Heart left ventricle (tissue), 16 donors: ENCODE measurements at regions not wholly inside any gene's neighbourhood (a gene's known extent, or its start where the extent isn't known, plus 50 kb on each side); places are given as distances from the start of the nearest gene placed in this dataset.

Source experiments
- ATAC-seq, 4 donors: fragments of 200-7000 bp; cut with Tn5 transposase; one replicate each; pipeline ENCODE4 v1.9.1; 2020 to 2022; ENCODE audit warnings: moderate library complexity in 4 of 4, mild to moderate bottlenecking in 3 of 4, moderate number of reproducible peaks in 1 of 4
- DNase-seq, 5 donors: peaks; one replicate each; pipeline ENCODE4 v3.0.0-alpha.2; 2020
- H3K27ac ChIP-seq, 12 donors: fragments of 200-600 bp; sonication (generic) in 4 of 12; one replicate each; pipeline versions ENCODE4 v1.5.0 to v1.8.0; 2016 to 2022; ENCODE audit warnings: mild to moderate bottlenecking in 2 of 12
- H3K27me3 ChIP-seq, 9 donors: fragments of 200-600 bp; sonication (generic) in 2 of 9; one replicate each; pipeline versions ENCODE4 v1.5.1 to v1.8.0; 2016 to 2022; ENCODE audit warnings: mild to moderate bottlenecking in 3 of 9
- H3K36me3 ChIP-seq, 9 donors: fragments of 200-600 bp; sonication (generic) in 2 of 9; one replicate each; pipeline versions ENCODE4 v1.5.0 to v1.8.0; 2018 to 2022; ENCODE audit warnings: mild to moderate bottlenecking in 2 of 9
- H3K4me1 ChIP-seq, 12 donors: fragments of 200-600 bp; sonication (generic) in 4 of 12; one replicate each; pipeline versions ENCODE4 v1.5.0 to v1.8.0; 2016 to 2022; ENCODE audit warnings: mild to moderate bottlenecking in 3 of 12
- H3K4me3 ChIP-seq, 12 donors: fragments of 200-600 bp; sonication (generic) in 4 of 12; one replicate each; pipeline versions ENCODE4 v1.5.0 to v1.8.0; 2017 to 2022; ENCODE audit warnings: mild to moderate bottlenecking in 9 of 12, moderate library complexity in 4 of 12
- H3K9me3 ChIP-seq, 12 donors: fragments of 200-600 bp; sonication (generic) in 4 of 12; one replicate each; pipeline versions ENCODE4 v1.5.0 to v1.8.0; 2016 to 2022; ENCODE audit warnings: mild to moderate bottlenecking in 1 of 12
- POLR2A ChIP-seq, 2 donors: fragments of 450-650 bp; IDR thresholded peaks; one replicate each; pipeline ENCODE4 v1.6.1; 2017; ENCODE audit warnings: antibody characterized with exemption in 2 of 2, mild to moderate bottlenecking in 2 of 2, moderate library complexity in 2 of 2
- WGBS, 4 donors: extraction: QIAGEN DNeasy Blood & Tissue Kit in 2 of 4; methylation state at CpG; one replicate each; pipeline versions ENCODE4 v1.1.5 to v1.1.7; 2013 to 2018; 5-methylcytosine and 5-hydroxymethylcytosine counted together
- intact Hi-C, 10 donors: fragments of 100-400 bp; cut with DNase I; formaldehyde crosslinking; loops; one replicate each; pipeline versions ENCODE4 v1.11.1 to v1.14.2; 2022
- TF ChIP-seq, protein P1 (sequence below), 12 donors: fragments of 200-600 bp; sonication (generic) in 4 of 12; IDR thresholded peaks; one replicate each; pipeline versions ENCODE4 v1.5.0 to v1.8.0; 2018 to 2022; ENCODE audit warnings: antibody characterized with exemption in 12 of 12, mild to moderate bottlenecking in 5 of 12
- donor health status: ischemic (EF 13 %, LVEDD 7.1; RV severe dilation, severe dysfunction).
- donor health status: healthy with polysubstance abuse.
- donor health status: DM: no; HTN: yes; CAD: no.
- donor health status: DM: no; HTN: no; CAD: no.
- donor health status: ischemic (EF 25% LVEDD 6.9; RV normal size, moderate dysfunction).
- donor health status: ischemic (EF 25% LVEDD 5.7; RV mildly dilated, moderate dysfunction).
- donor health status: healthy.
- donor health status: DM: yes; HTN: yes; CAD: no.
- donor health status: ischemic (EF 35%, LVEDD 5.7; RV mildly dilated, moderate dysfunction).
- donor health status: nonischemic (EF 11% LVEDD 7.7; RV severe dilation, severe dysfunction).
- donor health status: DM: yes; HTN: yes; CAD: no.
- donor health status: PGD.
- donor health status: ischemic (EF 29% LVEDD 5.4; RV normal size, mild dysfunction).
- donor health status: nonischemic (EF 23%, LVEDD 6.1; RV moderate dilation, normal function).

DNA sequence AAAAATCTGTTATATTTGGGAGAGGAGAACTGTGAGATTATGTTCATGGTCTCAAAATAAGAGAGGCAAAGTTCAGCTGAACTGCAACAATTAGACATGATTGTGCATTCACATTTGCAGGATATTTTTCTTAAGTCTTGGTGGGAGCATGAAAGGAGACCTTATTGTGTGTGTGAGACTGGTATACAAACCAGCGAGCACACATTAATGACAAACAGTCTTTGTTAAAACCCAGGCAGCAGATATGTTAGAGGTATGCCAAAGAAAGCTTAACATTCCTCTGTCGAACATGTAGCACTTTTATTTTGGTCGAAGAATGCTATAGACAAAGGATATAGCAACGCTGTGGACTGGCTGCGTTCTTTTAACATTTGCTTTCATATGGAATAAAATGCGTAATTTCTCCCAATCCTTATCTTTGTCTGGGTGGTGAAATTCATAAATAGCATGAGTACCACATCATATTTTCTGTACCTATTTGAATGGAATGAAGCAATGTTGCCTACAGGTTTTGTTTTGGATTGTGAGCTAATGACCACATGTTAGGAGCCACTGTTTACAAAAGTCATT lies 88.4 kb downstream of the ICOS start:
- no peak for ATAC-seq

GRCh38 chr2:204026294-204026693 lies 89.7 kb downstream of the ICOS start:
- no peaks in the 10 kb centered on the region for H3K27me3 ChIP-seq
- H3K4me1 ChIP-seq, result peaks cover 0 to 11% (median 0%) of the 10 kb centered on the region in 12 donors
- H3K9me3 ChIP-seq, result no peaks in the 10 kb centered on the region
- no peak overlapping the region for H3K27ac ChIP-seq
- no peak overlapping the region for H3K4me3 ChIP-seq
- TF ChIP-seq, protein P1, sequence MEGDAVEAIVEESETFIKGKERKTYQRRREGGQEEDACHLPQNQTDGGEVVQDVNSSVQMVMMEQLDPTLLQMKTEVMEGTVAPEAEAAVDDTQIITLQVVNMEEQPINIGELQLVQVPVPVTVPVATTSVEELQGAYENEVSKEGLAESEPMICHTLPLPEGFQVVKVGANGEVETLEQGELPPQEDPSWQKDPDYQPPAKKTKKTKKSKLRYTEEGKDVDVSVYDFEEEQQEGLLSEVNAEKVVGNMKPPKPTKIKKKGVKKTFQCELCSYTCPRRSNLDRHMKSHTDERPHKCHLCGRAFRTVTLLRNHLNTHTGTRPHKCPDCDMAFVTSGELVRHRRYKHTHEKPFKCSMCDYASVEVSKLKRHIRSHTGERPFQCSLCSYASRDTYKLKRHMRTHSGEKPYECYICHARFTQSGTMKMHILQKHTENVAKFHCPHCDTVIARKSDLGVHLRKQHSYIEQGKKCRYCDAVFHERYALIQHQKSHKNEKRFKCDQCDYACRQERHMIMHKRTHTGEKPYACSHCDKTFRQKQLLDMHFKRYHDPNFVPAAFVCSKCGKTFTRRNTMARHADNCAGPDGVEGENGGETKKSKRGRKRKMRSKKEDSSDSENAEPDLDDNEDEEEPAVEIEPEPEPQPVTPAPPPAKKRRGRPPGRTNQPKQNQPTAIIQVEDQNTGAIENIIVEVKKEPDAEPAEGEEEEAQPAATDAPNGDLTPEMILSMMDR (IDR thresholded peaks at IDR 0.05), result peak in 2 of 12 donors; percentile 9 to 21
- TF ChIP-seq POLR2A (IDR thresholded peaks at IDR 0.05), result no peak
- intact Hi-C loops, result no loop called here
- WGBS, 4 donors, result 77 to 87% (median 85%) methylated on average over 3 of the region's 3 CpGs
- no peak for DNase-seq
- ATAC-seq, result no peak
- no peaks in the 10 kb centered on the region for H3K36me3 ChIP-seq

More for the DNA sequence above, 88.4 kb downstream of the ICOS start:
- Histone ChIP-seq H3K4me3 (no peak overlapping the region), H3K36me3 (no peaks in the 10 kb centered on the region), H3K9me3 (no peaks in the 10 kb centered on the region), H3K27me3 (no peaks in the 10 kb centered on the region), H3K4me1 (peaks cover 0 to 3% (median 0%) of the 10 kb centered on the region in 12 donors), H3K27ac (no peak overlapping the region)
- WGBS, 4 donors, result 67 to 72% (median 68%) methylated on average over 6 of the region's 6 CpGs
- intact Hi-C loops, result loop anchor here in 1 of 10 donors (5.0 kb wide), 1 partner anchor 152 kb away; no protein-coding TSS in a partner anchor
- TF ChIP-seq, protein P1 (IDR thresholded peaks at IDR 0.05), result no peak
- TF ChIP-seq POLR2A (IDR thresholded peaks at IDR 0.05), result no peak
- DNase-seq, result no peak

DNA sequence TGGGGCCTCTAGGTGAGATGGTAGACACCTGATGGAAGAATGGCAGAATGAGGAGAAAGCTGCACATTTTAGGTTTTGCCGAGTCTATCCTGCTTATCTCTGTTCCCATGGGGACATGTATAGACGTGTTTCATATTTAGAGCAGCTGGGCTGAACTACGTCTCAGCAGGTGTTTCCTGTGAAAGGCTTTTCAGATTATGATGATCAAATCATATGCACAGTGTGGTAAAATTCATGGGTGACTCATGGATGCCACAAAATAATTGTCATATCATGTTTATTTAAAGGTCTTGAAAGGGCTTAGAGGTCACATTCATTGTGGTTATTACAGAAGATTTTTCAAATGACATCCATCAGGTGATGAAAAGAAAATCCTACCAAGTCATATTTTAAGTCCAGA lies 90.5 kb downstream of the ICOS start:
- Histone ChIP-seq H3K4me1 (peaks cover 0 to 11% (median 0%) of the 10 kb centered on the region in 12 donors), H3K36me3 (no peaks in the 10 kb centered on the region), H3K4me3 (no peak overlapping the region), H3K9me3 (no peaks in the 10 kb centered on the region), H3K27ac (no peak overlapping the region), H3K27me3 (no peaks in the 10 kb centered on the region)
- intact Hi-C loops, result no loop called here
- ATAC-seq (no peak), DNase-seq (no peak)
- 27 to 44% (median 39%) methylated on average over 3 of the region's 3 CpGs for WGBS, 4 donors
- TF ChIP-seq, protein P1 (IDR thresholded peaks at IDR 0.05), result no peak
- no peak for TF ChIP-seq POLR2A (IDR thresholded peaks at IDR 0.05)

DNA sequence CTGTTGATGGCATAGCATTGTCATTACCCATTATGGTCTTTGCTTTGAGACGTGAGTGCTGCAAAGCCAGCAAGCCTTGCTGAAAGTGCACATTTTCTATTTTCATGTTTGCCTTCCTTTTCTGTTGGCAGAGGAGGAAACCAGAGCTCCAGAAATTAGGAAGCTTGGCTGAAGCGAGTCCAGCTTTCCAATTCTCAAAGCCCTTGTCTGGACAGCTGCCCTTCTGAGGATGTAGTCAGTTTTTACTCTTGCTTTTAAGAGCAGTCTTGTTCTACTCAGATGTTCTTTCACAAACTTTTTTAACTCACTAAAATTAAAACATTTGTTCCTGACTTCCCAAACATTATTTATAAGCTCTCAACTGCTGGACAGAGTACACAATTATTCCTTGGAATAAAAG lies 93.8 kb downstream of the ICOS start:
- peak in 2 of 5 donors; percentile 8 to 20 for DNase-seq
- 36 to 66% (median 56%) methylated on average over 2 of the region's 2 CpGs for whole genome bisulfite sequencing, 4 donors

More for the DNA sequence above, 93.8 kb downstream of the ICOS start:
- Histone ChIP-seq H3K4me1 (peaks cover 0 to 8% (median 0%) of the 10 kb centered on the region in 12 donors), H3K4me3 (no peak overlapping the region), H3K36me3 (no peaks in the 10 kb centered on the region), H3K9me3 (no peaks in the 10 kb centered on the region), H3K27ac (no peak overlapping the region), H3K27me3 (no peaks in the 10 kb centered on the region)
- no peak for ATAC-seq
- TF ChIP-seq, protein P1 (IDR thresholded peaks at IDR 0.05), result no peak
- no peak for TF ChIP-seq POLR2A (IDR thresholded peaks at IDR 0.05)
- intact Hi-C loops, result no loop called here
